Liver (tissue), 7 donors: ENCODE measurements at regions not wholly inside any gene's neighbourhood (a gene's known extent, or its start where the extent isn't known, plus 50 kb on each side); places are given as distances from the start of the nearest gene placed in this dataset.
A peak's percentile ranks its signal among the peaks of the same experiment; 100 is the strongest.

Experiments
- DNase-seq: peaks from one replicate; pipeline ENCODE4 v3.0.0-alpha.2; 2017; ENCODE audit warnings: low spot score
- H3K27ac ChIP-seq, 2 donors: one replicate each; pipeline ENCODE4 v1.7.0; 2013; ENCODE audit warnings: inconsistent platforms in 2 of 2, low read length in 2 of 2, control low read depth in 1 of 2, low read depth in 1 of 2, mild to moderate bottlenecking in 1 of 2
- H3K27me3 ChIP-seq, 4 donors: one replicate each; pipeline versions ENCODE4 v1.6.1 to v1.7.0; 2013; ENCODE audit warnings: low read length in 3 of 4, inconsistent platforms in 1 of 4, mild to moderate bottlenecking in 1 of 4, moderate library complexity in 1 of 4; ENCODE audit not compliant: control insufficient read depth in 4 of 4, insufficient read depth in 4 of 4
- H3K36me3 ChIP-seq, 4 donors: one replicate each; pipeline versions ENCODE4 v1.6.1 to v1.7.0; 2013; ENCODE audit warnings: low read length in 3 of 4, mild to moderate bottlenecking in 3 of 4, low read depth in 1 of 4, moderate library complexity in 1 of 4; ENCODE audit not compliant: control insufficient read depth in 4 of 4, insufficient read depth in 3 of 4
- H3K4me1 ChIP-seq, 4 donors: one replicate each; pipeline versions ENCODE4 v1.6.1 to v1.7.0; 2013; ENCODE audit warnings: low read length in 3 of 4, mild to moderate bottlenecking in 3 of 4, moderate library complexity in 1 of 4; ENCODE audit not compliant: control insufficient read depth in 4 of 4, insufficient read depth in 4 of 4
- H3K4me3 ChIP-seq, 3 donors: one replicate each; pipeline versions ENCODE4 v1.6.1 to v1.7.0; 2013; ENCODE audit warnings: low read length in 3 of 3, control low read depth in 1 of 3, low read depth in 1 of 3, mild to moderate bottlenecking in 1 of 3
- H3K9ac ChIP-seq, 2 donors: one replicate each; pipeline ENCODE4 v1.7.0; 2013; ENCODE audit warnings: low read length in 2 of 2, mild to moderate bottlenecking in 2 of 2, moderate library complexity in 2 of 2, control low read depth in 1 of 2, low read depth in 1 of 2
- H3K9me3 ChIP-seq, 4 donors: one replicate each; pipeline versions ENCODE4 v1.6.1 to v1.7.0; 2013; ENCODE audit warnings: low read length in 3 of 4; ENCODE audit not compliant: control insufficient read depth in 4 of 4
- ATF3 ChIP-seq: IDR thresholded peaks from 2 replicates; pipeline ENCODE4 v1.6.1; 2016; ENCODE audit warnings: antibody characterized with exemption
- EGR1 ChIP-seq, 2 donors: IDR thresholded peaks; 2 replicates each; pipeline ENCODE4 v1.6.1; 2016 to 2018; ENCODE audit warnings: antibody characterized with exemption in 2 of 2, low read depth in 2 of 2
- GABPA ChIP-seq, 2 donors: IDR thresholded peaks in 1 of 2; conservative IDR thresholded peaks in 1 of 2; 2 replicates each; pipeline ENCODE4 v1.6.1; 2016; ENCODE audit warnings: antibody characterized with exemption in 2 of 2, mild to moderate bottlenecking in 1 of 2, moderate library complexity in 1 of 2
- HNF4A ChIP-seq, 2 donors: conservative IDR thresholded peaks; 2 replicates each; pipeline ENCODE4 v1.6.1; 2016; ENCODE audit warnings: antibody characterized with exemption in 2 of 2, mild to moderate bottlenecking in 2 of 2
- HNF4G ChIP-seq: IDR thresholded peaks from 2 replicates; pipeline ENCODE4 v1.6.1; 2016; ENCODE audit warnings: antibody characterized with exemption
- MAX ChIP-seq: IDR thresholded peaks from 2 replicates; pipeline ENCODE4 v1.6.1; 2016; ENCODE audit warnings: antibody characterized with exemption
- NR2F2 ChIP-seq: IDR thresholded peaks from 2 replicates; pipeline ENCODE4 v1.6.1; 2016; ENCODE audit warnings: antibody characterized with exemption
- RAD21 ChIP-seq, 2 donors: IDR thresholded peaks; 2 replicates each; pipeline ENCODE4 v1.6.1; 2016; ENCODE audit warnings: antibody characterized with exemption in 2 of 2, mild to moderate bottlenecking in 2 of 2
- SP1 ChIP-seq: IDR thresholded peaks from 2 replicates; pipeline ENCODE4 v1.6.1; 2018; ENCODE audit warnings: antibody characterized with exemption, mild to moderate bottlenecking
- YY1 ChIP-seq: IDR thresholded peaks from 2 replicates; pipeline ENCODE4 v1.6.1; 2016; ENCODE audit warnings: antibody characterized with exemption, mild to moderate bottlenecking
- WGBS: extraction: QIAGEN DNeasy Blood & Tissue Kit; methylation state at CpG from one replicate; pipeline ENCODE4 v1.1.7; 2013; 5-methylcytosine and 5-hydroxymethylcytosine counted together
- donor health status: healthy.
- donor health status: healthy.
- donor health status: healthy.
- donor health status: healthy.

GRCh38 chr6:108737594-108738546, 110.4 kb upstream of the ARMC2 start:
- TF ChIP-seq HNF4G (no peak), EGR1 (IDR thresholded peaks at IDR 0.05; ENCODE audit: low read depth in 2 of 2) (no peak), NR2F2 (no peak), MAX (no peak), YY1 (no peak)
- Histone ChIP-seq H3K27ac (no peak overlapping the region), H3K4me1 (peaks cover 0 to 4% (median 0%) of the 10 kb centered on the region in 4 donors), H3K36me3 (no peaks in the 10 kb centered on the region), H3K9me3 (no peaks in the 10 kb centered on the region), H3K27me3 (no peaks in the 10 kb centered on the region), H3K9ac (no peak overlapping the region), H3K4me3 (no peak overlapping the region)
- no peak for DNase-seq
- WGBS = 91% methylated on average over 18 of the region's 18 CpGs

- no peak for DNase-seq
- no peaks in the 10 kb centered on the region for H3K27me3 ChIP-seq
- no peak for TF ChIP-seq HNF4A (conservative IDR thresholded peaks at IDR 0.05)
- TF ChIP-seq SP1 = no peak
- no peak for TF ChIP-seq YY1
- TF ChIP-seq GABPA (IDR thresholded peaks at IDR 0.05 in 1 of 2, conservative IDR thresholded peaks at IDR 0.05 in 1 of 2) = no peak
- no peak for TF ChIP-seq ATF3
- TF ChIP-seq RAD21 (IDR thresholded peaks at IDR 0.05) = no peak
- no peak for TF ChIP-seq MAX
- no peaks in the 10 kb centered on the region for H3K36me3 ChIP-seq
- no peak overlapping the region for H3K27ac ChIP-seq
- H3K9ac ChIP-seq = no peak overlapping the region
- peaks cover 0 to 9% (median 3%) of the 10 kb centered on the region in 4 donors for H3K4me1 ChIP-seq
- no peak overlapping the region for H3K4me3 ChIP-seq
- H3K9me3 ChIP-seq = no peaks in the 10 kb centered on the region
- WGBS = 89% methylated on average over 16 of the region's 16 CpGs
Measured at GRCh38 chr6:108738684-108739416, 109.4 kb upstream of the ARMC2 start.

GRCh38 chr6:108739496-108740330, 108.5 kb upstream of the ARMC2 start:
- DNase-seq = no peak
- Histone ChIP-seq H3K9me3 (no peaks in the 10 kb centered on the region), H3K27ac (no peak overlapping the region), H3K4me1 (peaks cover under 1 to 17% (median 8%) of the 10 kb centered on the region in 4 donors), H3K36me3 (no peaks in the 10 kb centered on the region), H3K4me3 (no peak overlapping the region), H3K9ac (no peak overlapping the region), H3K27me3 (no peaks in the 10 kb centered on the region)
- TF ChIP-seq MAX (no peak), RAD21 (IDR thresholded peaks at IDR 0.05) (peak in 1 of 2 donors; percentile 5)
- 62% methylated on average over 10 of the region's 10 CpGs for WGBS
